AG10803 (cell line): ENCODE measurements at regions not wholly inside any gene's neighbourhood (a gene's known extent, or its start where the extent isn't known, plus 50 kb on each side); places are given as distances from the start of the nearest gene placed in this dataset.

ENCODE experiments used
- DNase-seq: peaks from one replicate; pipeline ENCODE4 v3.0.0; 2010; ENCODE audit warnings: low read depth
- H3K4me3 ChIP-seq: 2 replicates; pipeline ENCODE4 v1.5.1; 2011; ENCODE audit warnings: mild to moderate bottlenecking, low read length, control low read depth
- CTCF ChIP-seq: conservative IDR thresholded peaks from 2 replicates; pipeline ENCODE4 v1.5.1; 2011; ENCODE audit warnings: mild to moderate bottlenecking, low read length, control low read depth, inconsistent platforms

- DNase-seq, result peak; percentile 24
- no peak for TF ChIP-seq CTCF
- H3K4me3 ChIP-seq, result no peak overlapping the region
These were observed 380.0 kb upstream of the ADGRL2 start for GRCh38 chr1:81420760-81421159.

- TF ChIP-seq CTCF, result peak; percentile 60
- DNase-seq, result peak; percentile 22
- H3K4me3 ChIP-seq, result no peak overlapping the region
These were observed 386.2 kb upstream of the ADGRL2 start for GRCh38 chr1:81414488-81415015.

GRCh38 chr1:81412954-81413353 is 387.8 kb upstream of the ADGRL2 start:
- no peak for DNase-seq
- no peak for TF ChIP-seq CTCF
- no peak overlapping the region for H3K4me3 ChIP-seq

- DNase-seq, result no peak
- TF ChIP-seq CTCF, result no peak
- H3K4me3 ChIP-seq, result no peak overlapping the region
These were observed 389.8 kb upstream of the ADGRL2 start for GRCh38 chr1:81410941-81411340.

- no peak overlapping the region for H3K4me3 ChIP-seq
- no peak for TF ChIP-seq CTCF
- no peak for DNase-seq
These were observed 390.4 kb upstream of the ADGRL2 start for GRCh38 chr1:81410351-81410750.

- DNase-seq, result no peak
- TF ChIP-seq CTCF, result no peak
- H3K4me3 ChIP-seq, result no peak overlapping the region
These were observed 390.9 kb upstream of the ADGRL2 start for GRCh38 chr1:81409780-81410274.

GRCh38 chr1:81409262-81409661 is 391.5 kb upstream of the ADGRL2 start:
- TF ChIP-seq CTCF, result no peak
- DNase-seq, result no peak
- H3K4me3 ChIP-seq, result no peak overlapping the region
